Neuronal stem cell (in vitro differentiated cells): ENCODE measurements at regions not wholly inside any gene's neighbourhood (a gene's known extent, or its start where the extent isn't known, plus 50 kb on each side); places are given as distances from the start of the nearest gene placed in this dataset.

Experiments
- DNase-seq: peaks from one replicate; pipeline ENCODE4 v3.0.0-alpha.2; 2013; ENCODE audit warnings: low spot score
- H2AFZ ChIP-seq: one replicate; pipeline ENCODE4 v1.6.1; 2013; ENCODE audit warnings: mild to moderate bottlenecking, low read length, inconsistent platforms
- H2AK5ac ChIP-seq: 2 replicates; pipeline ENCODE4 v1.6.1; 2013; ENCODE audit warnings: low read depth, mild to moderate bottlenecking, inconsistent platforms, low read length, moderate library complexity, mixed read lengths
- H2BK120ac ChIP-seq: 2 replicates; pipeline ENCODE4 v1.6.1; 2013; ENCODE audit warnings: low read depth, mild to moderate bottlenecking, inconsistent platforms, low read length, moderate library complexity, mixed read lengths
- H2BK12ac ChIP-seq: one replicate; pipeline ENCODE4 v1.6.1; 2013; ENCODE audit warnings: low read length, inconsistent platforms
- H2BK15ac ChIP-seq: 2 replicates; pipeline ENCODE4 v1.6.1; 2013; ENCODE audit warnings: mild to moderate bottlenecking, low read length, inconsistent platforms, mixed read lengths
- H2BK5ac ChIP-seq: one replicate; pipeline ENCODE4 v1.6.1; 2013; ENCODE audit warnings: inconsistent platforms, mild to moderate bottlenecking, low read length, moderate library complexity
- H3K14ac ChIP-seq: one replicate; pipeline ENCODE4 v1.6.1; 2013; ENCODE audit warnings: low read length, inconsistent platforms
- H3K18ac ChIP-seq: 2 replicates; pipeline ENCODE4 v1.6.1; 2013; ENCODE audit warnings: low read length, inconsistent platforms
- H3K23ac ChIP-seq: 2 replicates; pipeline ENCODE4 v1.6.1; 2013; ENCODE audit warnings: low read depth, mild to moderate bottlenecking, mixed read lengths, low read length, inconsistent platforms; ENCODE audit not compliant: poor library complexity
- H3K27ac ChIP-seq: replicated peaks from 3 replicates; pipeline ENCODE4 v1.5.1; 2013; ENCODE audit warnings: low read length, inconsistent platforms
- H3K27me3 ChIP-seq, 3 experiments: 2 replicates each; pipeline ENCODE4 v1.6.1; 2013; ENCODE audit warnings: low read length in 3 of 3, mild to moderate bottlenecking in 2 of 3, inconsistent platforms in 1 of 3, low read depth in 1 of 3, mixed read lengths in 1 of 3, moderate library complexity in 1 of 3; ENCODE audit not compliant: control insufficient read depth in 3 of 3, insufficient read depth in 3 of 3
- H3K36me3 ChIP-seq, 2 donors: replicated peaks in 1 of 2; 2 replicates each; pipeline ENCODE4 v1.6.1; 2013; ENCODE audit warnings: low read length in 2 of 2; ENCODE audit not compliant: control insufficient read depth in 2 of 2, insufficient read depth in 2 of 2
- H3K4ac ChIP-seq: 2 replicates; pipeline ENCODE4 v1.6.1; 2013; ENCODE audit warnings: inconsistent platforms, mild to moderate bottlenecking, low read length, moderate library complexity
- H3K4me1 ChIP-seq, 2 donors: 1 replicate in 1 of 2; 2 replicates in 1 of 2; pipeline ENCODE4 v1.6.1; 2013; ENCODE audit warnings: low read length in 2 of 2, low read depth in 1 of 2; ENCODE audit not compliant: control insufficient read depth in 2 of 2, insufficient read depth in 1 of 2
- H3K4me2 ChIP-seq: one replicate; pipeline ENCODE4 v1.6.1; 2013; ENCODE audit warnings: mild to moderate bottlenecking, low read length, inconsistent platforms; ENCODE audit not compliant: insufficient read depth, poor library complexity, severe bottlenecking
- H3K4me3 ChIP-seq, 2 donors: 2 replicates each; pipeline ENCODE4 v1.5.1; 2013; ENCODE audit warnings: low read length in 2 of 2, mild to moderate bottlenecking in 2 of 2, inconsistent platforms in 1 of 2, moderate library complexity in 1 of 2
- H3K79me1 ChIP-seq: one replicate; pipeline ENCODE4 v1.6.1; 2013; ENCODE audit warnings: low read depth, mild to moderate bottlenecking, inconsistent platforms, low read length, moderate library complexity
- H3K9ac ChIP-seq: one replicate; pipeline ENCODE4 v1.6.1; 2013; ENCODE audit warnings: mild to moderate bottlenecking, low read depth, low read length, inconsistent platforms; ENCODE audit not compliant: poor library complexity
- H3K9me3 ChIP-seq, 2 donors: replicated peaks in 1 of 2; 2 replicates each; pipeline versions ENCODE3 to v1.6.1; 2013; ENCODE audit warnings: low read length in 2 of 2, mild to moderate bottlenecking in 2 of 2, inconsistent platforms in 1 of 2, low read depth in 1 of 2, mixed read lengths in 1 of 2, moderate library complexity in 1 of 2; ENCODE audit not compliant: control insufficient read depth in 2 of 2, insufficient read depth in 1 of 2
- H4K8ac ChIP-seq: one replicate; pipeline ENCODE4 v1.6.1; 2013; ENCODE audit warnings: low read depth, mild to moderate bottlenecking, inconsistent platforms, low read length, moderate library complexity
- H4K91ac ChIP-seq: one replicate; pipeline ENCODE4 v1.6.1; 2013; ENCODE audit warnings: low read length, low read depth, mild to moderate bottlenecking, inconsistent platforms; ENCODE audit not compliant: poor library complexity
- WGBS, 2 donors: extraction: QIAGEN DNeasy Blood & Tissue Kit; methylation state at CpG; one replicate each; pipeline ENCODE4 v1.1.7; 2013; ENCODE audit warnings: missing lambda C conversion rate in 2 of 2, mixed read lengths in 1 of 2; ENCODE audit not compliant: insufficient read length in 2 of 2, insufficient replicate concordance in 1 of 2; ENCODE audit errors: extremely low coverage in 2 of 2; 5-methylcytosine and 5-hydroxymethylcytosine counted together

DNA sequence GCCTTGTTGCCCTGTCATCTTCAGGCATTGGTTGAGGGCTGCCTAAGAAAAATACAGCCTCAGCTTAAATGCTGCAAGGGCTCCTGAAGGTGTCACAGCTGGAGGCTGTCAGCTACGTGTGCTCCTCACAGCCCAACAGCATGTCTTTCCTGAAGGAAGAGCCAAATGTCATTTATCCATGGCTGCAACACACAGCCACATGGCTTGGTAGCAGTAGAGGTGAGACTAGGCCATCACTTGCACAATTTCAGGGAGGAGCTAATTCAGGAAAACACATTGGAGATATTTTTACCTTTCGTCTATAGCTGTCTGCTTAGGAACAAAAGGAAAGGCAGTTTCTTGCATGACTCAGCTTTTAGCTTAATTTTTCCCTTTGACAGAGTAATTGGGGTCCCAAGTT is 260.7 kb downstream of the SYK start:
- Histone ChIP-seq H2BK5ac (no peak overlapping the region), H2AFZ (no peak overlapping the region), H3K9ac (no peak overlapping the region), H3K18ac (no peak overlapping the region), H3K23ac (no peak overlapping the region), H3K79me1 (no peaks in the 10 kb centered on the region), H3K4me3 (no peak overlapping the region), H3K27ac (no peak overlapping the region), H2BK120ac (no peak overlapping the region), H3K27me3 (peaks cover 0 to 3% (median 0%) of the 10 kb centered on the region in 3 experiments), H3K4me2 (no peak overlapping the region), H3K4ac (no peak overlapping the region), H2AK5ac (no peak overlapping the region), H2BK12ac (no peak overlapping the region), H4K91ac (no peak overlapping the region), H3K36me3 (no peaks in the 10 kb centered on the region), H2BK15ac (no peak overlapping the region), H3K14ac (no peak overlapping the region), H3K4me1 (no peaks in the 10 kb centered on the region), H3K9me3 (peaks cover 0 to 2% of the 10 kb centered on the region in 2 donors), H4K8ac (no peak overlapping the region)
- no CpG with 5 or more reads among the region's 2 CpGs for WGBS, 2 donors
- DNase-seq, result no peak

DNA sequence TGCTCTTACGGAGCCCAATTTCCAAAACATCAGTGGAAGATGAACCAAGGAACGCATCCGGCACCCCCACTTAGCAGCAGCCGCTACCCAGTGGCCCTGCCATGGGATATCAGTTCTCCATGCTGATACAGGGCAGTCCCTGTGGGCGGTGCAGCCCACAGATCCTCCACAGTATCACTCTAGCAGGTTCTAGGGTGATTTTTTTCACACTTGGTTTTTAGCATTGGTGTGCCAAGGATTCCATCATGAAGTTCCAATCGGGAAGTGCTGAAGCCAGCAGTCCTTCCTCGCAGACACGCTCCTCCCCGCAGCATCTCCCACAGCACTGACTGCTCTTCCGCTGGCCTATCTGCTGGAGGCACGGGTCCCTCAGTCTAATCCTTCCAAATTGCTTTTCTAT is 261.9 kb downstream of the SYK start:
- no peak overlapping the region for H3K9ac ChIP-seq
- H2AK5ac ChIP-seq, result no peak overlapping the region
- H4K8ac ChIP-seq, result no peak overlapping the region
- no peak overlapping the region for H3K4ac ChIP-seq
- H2BK120ac ChIP-seq, result no peak overlapping the region
- H3K4me1 ChIP-seq, result no peaks in the 10 kb centered on the region
- H3K9me3 ChIP-seq, result peaks cover 0 to 2% of the 10 kb centered on the region in 2 donors
- no peak overlapping the region for H2BK15ac ChIP-seq
- H2BK12ac ChIP-seq, result no peak overlapping the region
- no CpG with 5 or more reads among the region's 11 CpGs for WGBS, 2 donors
- no peak overlapping the region for H3K4me2 ChIP-seq
- H3K23ac ChIP-seq, result no peak overlapping the region
- DNase-seq, result no peak
- peaks cover 0 to 3% (median 0%) of the 10 kb centered on the region in 3 experiments for H3K27me3 ChIP-seq
- no peak overlapping the region for H3K14ac ChIP-seq
- no peak overlapping the region for H2AFZ ChIP-seq
- no peak overlapping the region for H4K91ac ChIP-seq
- no peak overlapping the region for H3K4me3 ChIP-seq
- H3K36me3 ChIP-seq, result no peaks in the 10 kb centered on the region
- H2BK5ac ChIP-seq, result no peak overlapping the region
- H3K27ac ChIP-seq, result no peak overlapping the region
- no peak overlapping the region for H3K18ac ChIP-seq
- no peaks in the 10 kb centered on the region for H3K79me1 ChIP-seq

DNA sequence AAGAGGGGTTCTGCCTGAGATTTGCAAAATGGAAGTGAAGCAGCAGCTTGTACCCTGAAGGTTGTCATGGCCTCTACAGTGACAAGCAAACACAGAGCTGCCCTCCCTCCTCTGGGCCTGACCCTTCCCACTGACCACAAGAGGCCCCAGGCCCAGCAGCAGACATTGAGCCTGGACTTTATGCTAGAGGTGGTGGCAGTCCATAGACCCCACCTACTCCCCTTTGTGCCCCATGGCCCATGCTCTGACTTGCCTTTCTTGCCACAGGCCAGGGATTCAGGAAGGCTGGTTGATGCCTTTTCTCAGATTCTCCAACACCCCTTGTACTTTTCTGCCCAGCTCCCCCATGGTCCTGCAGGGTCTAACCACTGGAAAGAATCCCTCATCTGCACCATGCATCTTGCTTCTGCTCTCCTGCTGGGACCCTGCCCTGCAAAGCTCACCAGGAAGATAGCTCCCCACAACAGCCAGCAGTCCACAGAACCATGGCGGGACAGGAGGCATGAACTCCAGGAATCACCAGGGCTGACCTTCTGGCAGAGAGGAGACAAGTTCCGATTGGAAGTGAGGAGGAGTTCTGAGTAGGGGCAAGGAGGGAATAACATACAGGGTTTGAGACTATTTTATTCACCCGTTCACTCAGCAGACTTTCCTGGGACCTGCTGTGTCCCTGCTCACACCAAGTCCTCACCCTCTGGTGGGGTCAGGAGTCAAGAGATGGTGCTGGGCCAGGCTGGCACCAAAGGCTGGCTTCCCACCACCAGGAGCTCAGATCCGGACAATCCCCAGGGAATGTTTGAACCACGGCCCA is 263.8 kb downstream of the SYK start:
- H3K23ac ChIP-seq, result no peak overlapping the region
- H4K91ac ChIP-seq, result no peak overlapping the region
- no peaks in the 10 kb centered on the region for H3K79me1 ChIP-seq
- peaks cover 0 to 3% (median 0%) of the 10 kb centered on the region in 3 experiments for H3K27me3 ChIP-seq
- no peak overlapping the region for H3K27ac ChIP-seq
- H3K4ac ChIP-seq, result no peak overlapping the region
- peak overlapping the region; percentile 67 for H3K14ac ChIP-seq
- H2AK5ac ChIP-seq, result no peak overlapping the region
- H3K4me1 ChIP-seq, result no peaks in the 10 kb centered on the region
- DNase-seq, result no peak
- WGBS, 2 donors, result no CpG with 5 or more reads among the region's 5 CpGs
- H3K9ac ChIP-seq, result no peak overlapping the region
- peaks cover 0 to 2% of the 10 kb centered on the region in 2 donors for H3K9me3 ChIP-seq
- H3K36me3 ChIP-seq, result no peaks in the 10 kb centered on the region
- no peak overlapping the region for H2BK12ac ChIP-seq
- H2BK15ac ChIP-seq, result no peak overlapping the region
- no peak overlapping the region for H2BK5ac ChIP-seq
- H2AFZ ChIP-seq, result no peak overlapping the region
- H3K18ac ChIP-seq, result no peak overlapping the region
- no peak overlapping the region for H2BK120ac ChIP-seq
- no peak overlapping the region for H3K4me3 ChIP-seq
- H4K8ac ChIP-seq, result no peak overlapping the region
- H3K4me2 ChIP-seq, result no peak overlapping the region

DNA sequence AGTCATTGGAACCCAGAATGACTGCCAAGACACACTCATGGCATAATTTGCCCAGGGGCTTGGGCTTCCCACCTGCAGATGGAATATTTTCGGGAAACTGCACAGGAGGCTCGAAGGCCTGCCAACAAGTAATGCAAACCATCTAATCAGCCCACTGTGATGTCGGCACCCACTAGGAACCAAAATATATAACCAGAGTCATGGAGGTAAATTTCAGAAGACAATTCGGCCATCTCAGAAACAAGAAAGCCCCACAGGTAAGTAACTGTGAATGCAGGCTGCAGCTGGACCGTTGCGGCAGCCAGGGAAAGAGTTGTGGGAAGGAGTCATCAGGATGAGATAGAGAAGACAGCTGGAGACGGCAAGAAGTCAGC is 264.4 kb downstream of the SYK start:
- H3K23ac ChIP-seq, result no peak overlapping the region
- WGBS, 2 donors, result no CpG with 5 or more reads among the region's 7 CpGs
- H4K91ac ChIP-seq, result no peak overlapping the region
- H3K9ac ChIP-seq, result no peak overlapping the region
- no peaks in the 10 kb centered on the region for H3K4me1 ChIP-seq
- H2BK5ac ChIP-seq, result no peak overlapping the region
- no peak overlapping the region for H2AFZ ChIP-seq
- no peak overlapping the region for H2AK5ac ChIP-seq
- H2BK12ac ChIP-seq, result no peak overlapping the region
- H3K4me2 ChIP-seq, result no peak overlapping the region
- H3K27ac ChIP-seq, result no peak overlapping the region
- no peaks in the 10 kb centered on the region for H3K36me3 ChIP-seq
- H3K18ac ChIP-seq, result no peak overlapping the region
- no peak overlapping the region for H3K4me3 ChIP-seq
- DNase-seq, result no peak
- H4K8ac ChIP-seq, result no peak overlapping the region
- H2BK120ac ChIP-seq, result no peak overlapping the region
- H2BK15ac ChIP-seq, result no peak overlapping the region
- H3K27me3 ChIP-seq, result peaks cover 0 to 3% (median 0%) of the 10 kb centered on the region in 3 experiments
- H3K9me3 ChIP-seq, result peaks cover 0 to 2% of the 10 kb centered on the region in 2 donors
- no peak overlapping the region for H3K14ac ChIP-seq
- H3K79me1 ChIP-seq, result no peaks in the 10 kb centered on the region
- no peak overlapping the region for H3K4ac ChIP-seq
